ENCODE measurements at regions not wholly inside any gene's neighbourhood (a gene's known extent, or its start where the extent isn't known, plus 50 kb on each side); places are given as distances from the start of the nearest gene placed in this dataset.
A peak's percentile ranks its signal among the peaks of the same experiment; 100 is the strongest.
"Not testable (repeated sequence)": the region's sequence is repeated elsewhere in the genome, so short reads cannot be mapped to it uniquely, and the experiment has no call there.

DNA sequence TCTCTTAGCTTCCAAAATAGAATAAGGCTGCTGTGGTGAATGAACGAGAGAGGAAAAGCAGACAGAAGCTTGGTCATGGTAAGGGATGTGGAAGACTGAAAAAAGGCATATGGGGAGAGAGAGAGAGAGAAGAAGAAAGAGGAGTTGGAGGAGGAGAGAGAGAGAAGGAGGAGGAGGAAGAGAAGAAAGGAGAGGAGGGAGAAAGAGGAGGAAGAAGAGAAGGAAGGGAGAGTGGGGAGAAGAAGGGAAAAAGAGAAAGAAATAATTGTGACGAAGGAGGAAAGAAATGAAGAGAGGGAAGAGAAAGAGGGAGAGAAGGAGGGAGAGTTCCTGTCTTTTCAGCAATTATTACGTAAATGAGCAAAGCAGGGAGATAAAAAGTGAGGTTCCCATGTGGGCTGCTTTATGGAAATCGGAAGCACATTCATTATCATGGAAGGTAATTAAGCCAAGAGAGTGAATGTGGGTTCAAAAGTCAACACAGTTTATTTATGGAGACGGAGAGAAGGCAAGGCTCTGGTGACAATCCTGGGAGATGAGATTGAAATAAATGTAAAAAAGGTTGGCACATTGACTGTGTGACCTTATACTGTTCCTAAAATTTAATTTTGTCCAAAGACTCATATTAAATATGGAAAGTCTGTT is 611.2 kb downstream of the KIF4B start:
- no peak for DNase-seq

DNA sequence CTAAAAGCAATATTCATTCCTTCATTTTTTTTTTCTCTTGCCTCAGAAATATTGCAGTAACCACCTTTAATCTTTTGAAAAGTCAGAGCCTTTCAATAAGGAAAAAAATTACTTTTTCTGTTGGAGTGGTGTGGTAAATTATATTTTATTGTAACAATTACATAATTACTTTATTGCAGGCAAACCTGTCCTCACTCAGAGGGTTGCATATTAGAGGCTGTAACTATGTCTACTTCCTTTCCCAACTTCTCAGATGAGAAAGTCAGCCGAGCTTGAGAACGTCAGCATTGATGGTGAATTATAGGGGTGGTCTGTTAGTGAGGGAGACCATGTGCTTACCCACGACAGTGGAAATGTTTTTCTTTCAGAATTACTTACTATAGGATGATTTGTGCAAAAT is 611.8 kb downstream of the KIF4B start:
- no peak for DNase-seq

DNA sequence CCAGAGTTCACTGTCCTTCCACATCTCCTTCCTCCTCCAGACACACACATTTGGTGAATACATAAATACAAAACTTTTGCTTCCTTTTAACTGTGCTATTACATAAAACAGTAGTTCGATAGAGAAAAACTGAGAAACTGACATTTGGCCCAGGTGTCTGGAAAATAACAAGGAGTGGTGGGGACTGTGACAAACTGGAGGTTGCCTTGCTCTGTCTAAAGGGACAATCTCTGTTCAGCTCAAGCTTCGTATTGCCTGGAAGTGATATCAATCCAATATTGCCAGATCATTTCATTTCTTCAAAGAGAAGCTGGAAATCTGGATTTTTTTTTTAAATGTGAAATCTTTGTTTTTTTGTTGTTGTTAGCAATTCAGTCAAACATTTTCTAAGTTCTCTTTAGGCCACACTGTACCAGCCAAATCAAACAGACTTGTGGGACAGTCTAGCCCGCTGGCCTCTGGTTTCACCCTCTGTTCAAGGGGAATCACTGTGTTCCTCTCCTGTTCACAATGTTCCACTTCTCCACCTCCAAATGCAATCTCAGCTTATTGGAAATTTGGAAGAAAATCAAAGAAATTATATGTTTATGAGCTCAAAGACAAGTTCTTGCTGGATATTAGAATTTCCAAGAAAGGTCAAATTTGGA is 612.5 kb downstream of the KIF4B start:
- DNase-seq, result no peak

DNA sequence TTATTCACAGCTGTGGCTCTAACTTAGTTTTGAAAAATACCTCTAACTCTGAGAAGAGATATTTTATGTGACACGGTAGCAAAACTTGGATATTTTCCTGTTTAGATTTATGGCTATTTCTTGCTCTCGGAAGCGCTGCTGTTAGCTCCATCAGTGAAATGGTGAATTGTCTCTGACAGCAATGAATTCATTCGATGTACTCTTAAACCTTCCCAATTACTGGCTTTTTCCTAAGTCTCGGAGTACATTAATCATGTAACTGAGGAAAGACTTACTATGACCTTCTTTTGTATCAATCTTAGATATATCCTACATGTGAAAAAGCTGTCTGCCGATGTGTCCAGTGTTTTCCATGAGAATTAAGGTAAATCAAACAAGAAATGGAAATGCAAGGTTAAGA is 613.0 kb downstream of the KIF4B start:
- DNase-seq, result no peak

DNA sequence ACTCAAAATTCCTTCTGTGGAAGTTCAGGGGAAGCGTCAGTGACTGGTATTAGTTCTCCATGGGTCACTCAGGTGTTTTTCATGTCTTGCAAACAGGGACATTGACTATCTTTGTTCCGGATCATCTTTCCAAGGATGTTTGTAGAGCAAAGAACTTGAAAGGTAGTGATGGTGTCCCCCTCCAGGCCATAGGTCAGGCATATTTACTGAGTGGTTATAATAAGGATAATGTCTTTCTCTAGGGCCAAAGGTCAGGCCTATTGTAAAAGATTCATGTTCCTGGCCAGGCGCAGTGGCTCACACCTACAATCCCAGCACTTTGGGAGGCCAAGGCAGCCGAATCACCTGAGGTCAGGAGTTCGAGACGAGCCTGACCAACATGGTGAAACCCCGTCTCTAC is 614.8 kb downstream of the KIF4B start:
- DNase-seq, result no peak

DNA sequence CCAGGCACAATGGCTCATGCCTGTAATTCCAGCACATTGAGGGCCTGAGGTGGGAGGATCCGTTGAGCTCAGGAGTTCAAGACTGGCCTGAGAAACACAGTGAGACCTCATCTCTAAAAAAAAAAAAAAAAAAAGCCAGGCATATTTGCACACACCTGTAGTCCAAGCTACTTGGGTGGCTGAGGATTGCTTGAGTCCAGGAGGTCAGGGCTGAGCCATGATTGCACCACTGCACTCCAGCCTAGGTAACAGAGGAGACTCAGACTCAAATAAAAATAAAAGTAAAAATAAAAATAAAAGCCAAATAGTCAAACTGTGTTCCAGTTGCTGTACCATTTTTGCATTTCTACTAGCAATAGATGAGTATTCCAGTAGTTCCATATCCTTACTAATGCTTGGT is 616.0 kb downstream of the KIF4B start:
- DNase-seq, result no peak

DNA sequence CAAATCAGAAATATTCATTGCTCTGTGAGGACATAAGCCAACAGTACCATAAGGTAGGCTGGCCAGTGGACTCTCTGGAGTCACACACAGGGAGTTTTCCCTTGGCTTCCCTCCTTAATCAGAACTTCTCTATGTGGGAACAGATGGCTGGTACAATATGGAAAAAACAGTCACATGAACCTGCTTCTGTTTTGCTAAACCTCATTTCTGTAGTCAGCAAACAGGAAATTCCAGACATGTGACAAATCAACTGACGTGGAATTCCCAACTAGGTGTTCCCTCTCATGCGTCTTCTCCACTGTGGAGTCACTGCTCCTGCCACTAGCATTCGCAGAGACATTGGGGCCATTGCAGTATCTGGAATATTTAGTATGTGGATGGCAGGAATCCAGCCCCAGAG is 617.6 kb downstream of the KIF4B start:
- no peak for DNase-seq

DNA sequence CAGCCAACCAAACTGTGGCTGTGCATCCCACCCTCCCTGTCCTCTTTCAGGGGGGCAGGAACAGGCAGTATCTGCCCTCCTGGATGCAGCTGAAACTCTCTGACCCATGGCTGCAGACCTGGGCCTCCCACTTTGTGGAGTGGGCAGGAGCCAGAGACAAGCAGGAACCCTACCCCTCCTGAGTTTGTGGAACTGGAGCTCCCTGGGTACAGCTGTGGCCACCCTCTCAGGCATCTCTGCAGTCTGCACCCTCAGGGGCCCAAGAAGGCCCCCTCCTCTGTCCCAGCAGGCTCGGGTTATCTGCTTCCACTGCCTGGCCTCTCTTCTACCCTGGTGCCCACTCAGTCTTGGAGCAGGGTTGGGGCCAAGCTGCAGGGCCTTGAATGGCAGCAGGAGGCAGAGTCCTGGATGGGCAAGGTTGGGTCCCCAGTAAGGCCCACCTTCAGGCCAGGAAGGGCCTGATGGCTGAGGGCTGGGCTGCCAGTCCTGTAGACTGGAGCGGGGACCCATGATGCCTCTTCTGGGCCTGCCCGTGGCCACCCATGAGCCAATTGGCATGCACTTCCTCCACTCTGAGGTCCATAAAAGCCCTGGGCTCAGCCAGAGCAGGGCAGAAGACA is 619.9 kb downstream of the KIF4B start:
- no peak for DNase-seq

DNA sequence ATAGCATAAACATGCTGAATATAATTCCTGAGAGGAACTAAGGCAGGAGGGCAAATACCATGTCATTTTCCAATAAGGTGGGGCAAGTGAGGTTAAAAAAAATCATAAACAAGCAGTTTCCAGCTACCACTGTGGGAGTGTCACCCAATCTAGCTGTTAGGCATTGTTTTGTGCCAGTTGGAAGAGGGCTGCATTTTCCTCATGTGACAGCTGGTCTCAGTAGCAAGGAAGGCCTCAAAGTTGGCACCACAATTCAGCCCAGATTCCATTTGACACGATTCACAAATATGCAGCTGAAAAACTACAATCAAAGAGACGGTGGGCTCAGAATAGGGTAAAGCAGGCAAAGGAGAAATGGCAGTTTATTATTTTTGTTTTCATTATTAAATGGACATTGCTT is 636.1 kb downstream of the KIF4B start:
- DNase-seq, result no peak

DNA sequence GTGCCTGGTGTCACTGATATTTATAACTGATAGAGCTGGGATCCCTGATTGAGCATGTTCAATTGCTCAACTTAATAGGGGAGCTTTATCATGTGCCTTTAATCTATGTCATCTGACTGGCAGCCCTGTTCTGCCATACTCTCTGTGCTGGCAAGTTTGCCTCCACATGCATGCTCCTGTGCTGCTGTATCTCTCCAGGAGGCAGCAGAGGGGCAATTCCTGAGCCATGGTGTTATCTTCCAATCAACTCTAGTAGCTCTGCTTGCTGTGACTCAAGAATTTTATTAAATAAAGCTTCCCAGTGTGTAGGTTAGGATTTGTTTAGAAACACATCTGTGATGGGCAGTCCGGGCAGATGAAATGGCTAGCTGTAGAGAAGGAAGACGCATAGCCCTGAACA is 642.0 kb downstream of the KIF4B start:
- DNase-seq, result no peak

DNA sequence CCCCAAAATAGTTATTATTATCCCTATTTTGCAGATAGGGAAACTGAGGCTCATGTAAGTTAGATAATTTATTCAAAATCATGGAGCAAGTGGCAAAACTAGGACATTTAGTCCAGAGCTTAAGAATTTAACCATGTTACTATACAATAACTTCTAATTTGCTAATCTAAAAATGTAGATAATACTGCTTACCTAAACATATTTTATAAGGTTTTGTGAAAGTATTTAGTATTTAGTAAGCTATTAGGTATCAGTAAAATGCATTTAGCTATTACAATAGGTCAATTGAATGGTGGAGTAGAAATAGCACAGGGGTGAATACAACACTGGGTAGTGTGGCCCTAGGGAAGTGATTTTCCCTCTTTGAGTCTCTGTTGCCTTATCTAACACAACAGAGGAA is 648.3 kb downstream of the KIF4B start:
- no peak for DNase-seq

DNA sequence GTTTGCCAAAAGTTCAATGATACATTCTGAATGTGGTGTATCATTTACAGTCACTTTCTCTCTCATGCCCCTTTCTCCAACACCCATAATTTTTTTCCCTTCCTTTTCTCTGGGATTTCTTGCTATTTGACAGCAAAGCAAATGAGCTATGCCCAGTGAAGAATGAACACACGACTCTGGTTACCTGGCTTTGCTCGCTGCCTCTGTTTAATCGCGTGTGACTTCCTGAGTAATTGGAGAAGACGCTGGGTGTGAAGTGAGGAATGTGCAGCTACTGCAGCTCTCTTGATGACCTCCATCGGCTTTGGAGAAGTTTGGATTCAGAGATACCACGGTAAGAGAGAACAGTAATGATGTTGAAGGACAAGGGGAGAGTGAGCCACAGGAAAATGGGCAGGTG is 651.8 kb downstream of the KIF4B start:
- DNase-seq, result no peak

DNA sequence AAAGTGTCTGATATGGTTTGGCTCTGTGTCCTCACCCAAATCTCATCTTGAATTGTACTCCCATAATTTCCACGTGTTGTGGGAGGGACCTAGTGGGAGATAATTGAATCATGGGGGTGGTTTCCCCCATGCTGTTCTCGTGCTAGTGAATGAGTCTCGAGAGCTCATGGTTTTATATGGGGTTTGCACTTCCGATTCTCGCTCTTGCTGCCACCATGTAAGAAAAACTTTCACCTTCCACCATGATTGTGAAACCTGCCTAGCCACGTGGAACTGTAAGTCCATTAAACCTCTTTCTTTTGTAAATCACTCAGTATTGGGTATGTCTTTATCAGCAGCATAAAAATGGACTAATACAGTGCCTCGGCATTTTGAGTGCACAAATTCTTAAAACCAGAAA is 655.0 kb upstream of the SGCD start:
- not testable (repeated sequence) for DNase-seq

DNA sequence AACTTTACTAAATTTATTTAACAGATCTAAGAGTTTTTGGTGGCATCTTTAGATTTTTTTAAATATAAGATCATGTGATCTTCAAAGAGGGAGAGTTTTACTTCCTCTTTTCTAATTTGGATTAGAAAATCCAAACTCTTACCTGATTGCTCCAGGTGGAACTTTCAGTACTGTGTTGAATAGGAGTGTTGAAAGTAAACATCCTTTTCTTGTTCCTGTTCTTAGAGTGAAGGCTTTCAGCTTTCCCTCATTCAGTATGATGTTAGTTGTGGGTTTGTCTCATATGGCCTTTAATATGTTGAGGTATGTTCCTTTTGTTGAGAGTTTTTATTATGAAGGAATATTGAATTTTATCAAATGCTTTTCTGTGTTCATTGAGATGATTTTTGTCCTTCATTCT is 650.0 kb upstream of the SGCD start:
- DNase-seq, result no peak

DNA sequence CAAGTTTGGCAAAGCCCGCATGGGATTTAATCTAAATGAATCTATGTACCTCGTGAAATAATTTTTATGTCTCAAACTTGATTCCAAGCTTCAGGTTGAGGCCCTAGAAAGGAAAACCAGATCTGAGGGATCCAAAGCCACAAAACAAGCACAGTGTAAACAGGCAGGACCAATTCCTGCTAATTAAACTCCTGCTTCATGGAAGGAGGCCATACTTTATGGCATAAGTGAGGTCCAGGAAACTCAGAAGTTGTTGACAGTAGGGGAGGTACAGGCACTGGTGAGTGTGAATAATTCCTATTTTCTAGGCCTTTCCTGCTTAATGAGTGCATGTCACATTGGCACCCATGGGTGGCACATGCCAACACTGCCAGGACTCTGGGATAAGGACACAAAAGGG is 648.6 kb upstream of the SGCD start:
- no peak for DNase-seq

DNA sequence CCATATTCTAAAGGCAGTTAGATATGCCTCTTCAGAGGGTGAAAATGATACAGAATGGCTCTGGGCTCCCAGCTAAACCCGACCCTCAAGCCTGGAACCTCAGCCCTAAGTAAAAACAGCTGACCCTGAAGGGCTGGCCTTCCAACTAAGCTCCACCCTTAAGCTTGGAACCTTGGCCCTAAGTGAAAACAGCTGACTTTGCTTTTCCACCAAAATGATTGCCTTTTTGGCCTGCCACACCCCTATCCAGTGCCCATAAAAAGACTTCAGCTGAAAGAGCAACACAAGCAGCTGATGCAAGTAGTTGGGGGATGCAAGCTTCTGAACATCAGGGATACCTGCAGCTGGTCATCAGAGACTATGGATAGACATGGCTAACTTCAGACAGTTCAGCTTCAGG is 647.4 kb upstream of the SGCD start:
- no peak for DNase-seq

DNA sequence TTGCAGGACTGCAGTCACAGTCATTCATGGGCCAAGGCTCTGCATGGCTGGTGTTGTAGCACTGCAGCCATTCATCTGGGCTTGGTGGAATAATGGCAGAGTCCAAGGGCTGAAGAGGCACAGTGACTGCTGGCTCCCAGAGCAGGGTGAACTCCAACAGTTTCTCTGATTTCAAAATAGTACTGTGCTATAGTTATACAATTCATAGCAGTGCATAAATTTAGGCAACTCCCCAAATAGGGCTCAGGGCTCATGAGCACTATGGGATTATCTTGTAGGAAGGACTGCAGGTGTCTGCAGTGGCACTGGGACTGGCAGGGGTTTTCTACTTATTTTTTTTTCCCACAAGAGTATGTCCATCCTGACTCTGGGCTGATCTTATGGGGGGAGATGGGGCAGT is 642.5 kb upstream of the SGCD start:
- no peak for DNase-seq

DNA sequence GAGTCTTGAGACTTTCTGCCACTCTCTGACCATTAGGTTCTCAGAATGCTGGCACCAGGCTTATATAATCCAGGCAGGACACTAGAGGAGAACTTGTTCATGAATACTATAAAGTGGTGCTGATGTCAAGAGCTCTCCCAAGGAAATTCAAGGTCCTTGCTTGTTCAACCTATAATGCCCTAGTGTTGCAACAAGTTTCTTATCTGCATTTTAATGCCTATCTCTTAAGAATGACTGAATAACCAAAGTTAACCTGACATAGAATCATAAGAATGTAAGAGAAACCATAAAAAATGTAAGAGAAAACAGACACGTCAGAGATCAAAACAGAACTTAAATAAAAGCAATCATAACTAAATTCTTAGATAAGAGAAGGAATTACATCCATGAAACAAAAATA is 640.8 kb upstream of the SGCD start:
- DNase-seq, result no peak

DNA sequence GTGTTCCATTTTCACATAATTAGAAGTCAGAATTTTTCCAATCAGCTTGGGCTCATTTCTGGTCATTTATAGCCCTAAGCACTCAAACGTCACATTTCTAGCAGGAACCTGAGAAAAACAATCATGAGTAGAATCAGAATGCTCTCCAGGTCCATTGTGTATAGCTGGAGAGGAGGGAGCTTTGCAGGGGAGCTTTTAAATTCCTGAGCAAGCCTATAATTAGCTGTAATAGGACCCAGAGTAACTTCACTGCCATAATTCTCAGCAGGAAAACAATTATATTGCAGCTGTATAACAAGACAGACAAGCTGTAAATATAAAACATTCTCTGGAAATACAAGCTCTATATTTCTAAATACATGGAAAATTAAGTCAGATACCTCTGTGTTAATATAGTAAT is 637.6 kb upstream of the SGCD start:
- peak; percentile 35 for DNase-seq

DNA sequence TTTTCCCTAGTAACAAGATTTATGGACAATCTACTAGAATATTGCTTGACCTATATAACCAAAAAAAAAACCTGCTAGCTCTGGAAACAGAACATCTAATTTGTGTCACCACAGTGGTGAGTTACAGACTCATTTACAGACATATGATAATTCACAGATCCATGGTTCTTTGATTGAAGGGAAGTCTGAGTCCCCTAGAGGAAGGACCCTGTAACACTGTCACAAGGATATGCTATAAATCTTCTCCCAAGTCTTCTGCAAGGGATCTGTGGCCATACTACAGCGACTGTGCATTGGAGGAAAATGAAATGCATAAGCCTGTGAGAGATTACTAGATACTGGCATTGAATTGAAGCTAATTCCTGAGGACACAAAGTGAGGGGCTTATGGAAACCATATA is 630.6 kb upstream of the SGCD start:
- no peak for DNase-seq

DNA sequence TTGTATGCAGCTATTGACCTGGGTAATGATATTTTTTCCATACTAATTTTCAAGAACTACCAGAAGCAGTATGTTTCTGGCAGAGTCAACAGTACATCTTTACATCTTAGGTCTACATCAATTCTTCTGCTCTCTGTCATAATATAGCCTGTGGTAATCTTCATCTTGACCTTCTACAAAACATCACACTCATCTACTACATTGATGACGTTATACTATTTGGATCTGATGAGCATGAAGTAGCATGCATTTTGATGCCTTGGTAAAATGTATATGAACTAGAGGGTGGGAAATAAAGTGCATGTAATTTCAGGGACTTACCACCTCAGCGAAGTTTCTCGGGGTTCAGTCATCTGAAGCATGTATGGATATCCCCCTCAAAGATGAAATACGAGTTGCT is 629.7 kb upstream of the SGCD start:
- no peak for DNase-seq

DNA sequence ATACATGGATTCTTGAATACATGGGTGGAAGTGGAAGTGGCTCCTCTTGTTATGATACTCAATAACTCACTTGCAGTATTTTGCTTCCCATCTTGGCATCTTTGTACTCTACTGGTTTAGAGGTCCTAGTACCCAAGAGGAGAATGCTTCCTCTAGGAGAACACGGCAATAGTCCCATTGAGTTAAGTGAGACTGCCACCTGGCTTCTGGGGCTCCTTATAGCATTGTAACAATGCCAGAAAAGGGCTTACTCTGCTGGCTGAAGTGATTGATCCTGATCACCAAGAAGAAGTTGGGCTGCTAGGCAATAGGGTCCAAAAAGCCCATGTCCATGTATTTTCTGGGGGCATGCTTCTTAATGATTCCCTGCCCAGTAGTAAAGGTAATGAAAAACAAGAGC is 627.6 kb upstream of the SGCD start:
- DNase-seq, result no peak

DNA sequence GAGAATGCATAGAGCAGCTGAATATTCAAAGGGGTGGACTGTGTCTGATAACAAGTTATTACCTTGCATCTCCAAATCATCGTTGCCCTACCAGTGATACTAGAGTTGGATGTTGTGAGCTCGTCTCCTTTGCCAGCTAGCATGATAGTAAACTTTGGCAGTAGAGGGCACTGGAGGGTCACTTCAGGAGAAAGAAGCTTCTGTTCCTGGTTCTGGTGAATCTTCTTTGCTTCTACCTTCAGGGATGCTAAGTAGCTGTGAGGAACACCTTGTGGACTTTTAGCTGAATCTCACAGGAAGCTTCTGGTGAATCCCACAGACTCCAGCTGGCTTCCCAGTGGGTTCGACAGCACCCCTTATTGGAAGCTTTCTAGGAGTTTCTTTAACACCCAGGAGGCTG is 626.6 kb upstream of the SGCD start:
- DNase-seq, result no peak

DNA sequence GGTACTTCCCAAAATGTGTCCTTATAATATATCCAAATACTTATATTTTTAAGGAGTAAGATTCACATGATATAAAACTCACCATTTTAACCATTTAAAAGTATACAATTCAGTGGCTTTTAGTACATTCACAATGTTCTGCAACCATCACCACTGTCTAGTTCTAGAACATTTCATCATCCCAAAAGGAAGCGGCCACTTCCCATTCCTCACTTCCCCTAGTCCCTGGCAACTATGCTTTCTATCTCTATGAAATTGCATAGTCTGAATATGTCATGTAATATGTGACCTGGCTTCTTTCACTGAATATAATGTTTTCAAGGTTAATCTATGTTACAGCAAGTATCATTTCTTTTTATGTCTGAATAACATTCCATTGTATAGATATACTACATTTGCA is 615.1 kb upstream of the SGCD start:
- no peak for DNase-seq

DNA sequence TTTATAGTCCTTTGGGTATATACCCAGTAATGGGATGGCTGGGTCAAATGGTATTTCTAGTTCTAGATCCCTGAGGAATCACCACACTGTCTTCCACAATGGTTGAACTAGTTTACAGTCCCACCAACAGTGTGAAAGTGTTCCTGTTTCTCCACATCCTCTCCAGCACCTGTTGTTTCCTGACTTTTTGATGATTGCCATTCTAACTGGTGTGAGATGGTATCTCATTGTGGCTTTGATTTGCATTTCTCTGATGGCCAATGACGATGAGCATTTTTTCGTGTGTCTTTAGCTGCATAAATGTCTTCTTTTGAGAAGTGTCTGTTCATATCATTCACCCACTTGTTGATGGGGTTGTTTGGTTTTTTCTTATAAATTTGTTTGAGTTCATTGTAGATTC is 612.5 kb upstream of the SGCD start:
- not testable (repeated sequence) for DNase-seq
